ENCODE measurements at regions not wholly inside any gene's neighbourhood (a gene's known extent, or its start where the extent isn't known, plus 50 kb on each side); places are given as distances from the start of the nearest gene placed in this dataset.

GRCh38 chr11:82474876-82475275 lies 258.8 kb downstream of the FAM181B start:
- no peak for TF ChIP-seq CTCF (IDR thresholded peaks at IDR 0.05; ENCODE audit: poor library complexity)
- no peak for TF ChIP-seq EZH2 (IDR thresholded peaks at IDR 0.05; ENCODE audit: borderline replicate concordance)
- no peak for TF ChIP-seq EZH2phosphoT487 (IDR thresholded peaks at IDR 0.05; ENCODE audit: low read depth, severe bottlenecking, unreplicated experiment)
